ENCODE measurements at regions not wholly inside any gene's neighbourhood (a gene's known extent, or its start where the extent isn't known, plus 50 kb on each side); places are given as distances from the start of the nearest gene placed in this dataset.

GRCh38 chr10:108785011-108785410 is 1138.3 kb downstream of the XPNPEP1 start:
- TF ChIP-seq CTCF (IDR thresholded peaks at IDR 0.05) (no peak), POLR2A (IDR thresholded peaks at IDR 0.05) (no peak)
- intact Hi-C loops (cut with DNase I), result no loop called here
- Histone ChIP-seq H3K4me1 (no peaks in the 10 kb centered on the region), H3K36me3 (no peaks in the 10 kb centered on the region), H3K4me3 (no peak overlapping the region), H3K27ac (no peak overlapping the region), H3K9me3 (peaks cover 0 to 25% (median 11%) of the 10 kb centered on the region in 12 donors), H3K27me3 (no peaks in the 10 kb centered on the region)
- ATAC-seq, result no peak
- no peak for DNase-seq
- WGBS, 4 donors, result 41 to 100% (median 85%) methylated on average over 2 of the region's 2 CpGs

- Histone ChIP-seq H3K4me1 (no peaks in the 10 kb centered on the region), H3K9me3 (peaks cover 0 to 25% (median 11%) of the 10 kb centered on the region in 12 donors), H3K27ac (no peak overlapping the region), H3K27me3 (no peaks in the 10 kb centered on the region), H3K4me3 (no peak overlapping the region), H3K36me3 (no peaks in the 10 kb centered on the region)
- ATAC-seq, result no peak
- intact Hi-C loops (cut with DNase I), result no loop called here
- no peak for DNase-seq
- TF ChIP-seq POLR2A (IDR thresholded peaks at IDR 0.05) (no peak), CTCF (IDR thresholded peaks at IDR 0.05) (no peak)
- WGBS, 4 donors, result 76 to 90% (median 79%) methylated on average over 5 of the region's 5 CpGs
These were observed 1138.8 kb downstream of the XPNPEP1 start for GRCh38 chr10:108784534-108784933.

- ATAC-seq (no peak), DNase-seq (no peak)
- 51 to 68% (median 54%) methylated on average over 1 of the region's 1 CpG for WGBS, 4 donors
- Histone ChIP-seq H3K4me3 (no peak overlapping the region), H3K27me3 (no peaks in the 10 kb centered on the region), H3K4me1 (no peaks in the 10 kb centered on the region), H3K36me3 (no peaks in the 10 kb centered on the region), H3K27ac (no peak overlapping the region), H3K9me3 (peaks cover 0 to 25% (median 11%) of the 10 kb centered on the region in 12 donors)
- TF ChIP-seq CTCF (IDR thresholded peaks at IDR 0.05) (no peak), POLR2A (IDR thresholded peaks at IDR 0.05) (no peak)
- intact Hi-C loops (cut with DNase I), result no loop called here
These were observed 1139.4 kb downstream of the XPNPEP1 start for GRCh38 chr10:108783897-108784296.

- Histone ChIP-seq H3K4me3 (no peak overlapping the region), H3K36me3 (no peaks in the 10 kb centered on the region), H3K4me1 (no peaks in the 10 kb centered on the region), H3K27me3 (no peaks in the 10 kb centered on the region), H3K9me3 (peaks cover 0 to 28% (median 11%) of the 10 kb centered on the region in 12 donors), H3K27ac (no peak overlapping the region)
- 52 to 61% (median 56%) methylated on average over 3 of the region's 3 CpGs for WGBS, 4 donors
- no peak for TF ChIP-seq POLR2A (IDR thresholded peaks at IDR 0.05)
- no peak for ATAC-seq
- intact Hi-C loops (cut with DNase I), result no loop called here
- no peak for DNase-seq
These were observed 1140.9 kb downstream of the XPNPEP1 start for GRCh38 chr10:108782411-108782810.

- no peak overlapping the region for H3K4me3 ChIP-seq
- H3K36me3 ChIP-seq, result no peaks in the 10 kb centered on the region
- H3K27ac ChIP-seq, result no peak overlapping the region
- TF ChIP-seq POLR2A (IDR thresholded peaks at IDR 0.05) (no peak), CTCF (IDR thresholded peaks at IDR 0.05) (no peak)
- DNase-seq, result no peak
- no peak for ATAC-seq
- H3K27me3 ChIP-seq, result no peaks in the 10 kb centered on the region
- H3K9me3 ChIP-seq, result peaks cover 0 to 13% (median 4%) of the 10 kb centered on the region in 12 donors
- no peaks in the 10 kb centered on the region for H3K4me1 ChIP-seq
- intact Hi-C loops (cut with DNase I), result no loop called here
These were observed 1143.8 kb downstream of the XPNPEP1 start for GRCh38 chr10:108779501-108779900.

Measured in heart left ventricle (tissue), 16 donors.